GM23248 (cell line): ENCODE measurements at regions not wholly inside any gene's neighbourhood (a gene's known extent, or its start where the extent isn't known, plus 50 kb on each side); places are given as distances from the start of the nearest gene placed in this dataset.

Source experiments
- DNase-seq: peaks from one replicate; pipeline ENCODE4 v3.0.0-alpha.2; 2015
- H2AFZ ChIP-seq: fragments of 200-600 bp; sonication (generic); 2 replicates; pipeline ENCODE4 v1.6.1; 2016; ENCODE audit warnings: antibody characterized with exemption
- H3F3A ChIP-seq: fragments of 200-600 bp; sonication (generic); 2 replicates; pipeline ENCODE4 v1.6.1; 2016; ENCODE audit warnings: mild to moderate bottlenecking, antibody characterized with exemption, mixed run types; ENCODE audit not compliant: insufficient read depth
- H3K27ac ChIP-seq: fragments of 200-600 bp; sonication (generic); 2 replicates; pipeline ENCODE4 v1.5.1; 2016; ENCODE audit warnings: mild to moderate bottlenecking
- H3K27me3 ChIP-seq: fragments of 200-600 bp; sonication (generic); replicated peaks from 2 replicates; pipeline ENCODE4 v1.6.1; 2016; ENCODE audit warnings: mild to moderate bottlenecking; ENCODE audit not compliant: insufficient read depth
- H3K36me3 ChIP-seq: fragments of 200-600 bp; sonication (generic); 2 replicates; pipeline ENCODE4 v1.6.1; 2016; ENCODE audit warnings: low read depth, mild to moderate bottlenecking
- H3K4me1 ChIP-seq: fragments of 200-600 bp; sonication (generic); 2 replicates; pipeline ENCODE4 v1.6.1; 2016; ENCODE audit warnings: mild to moderate bottlenecking; ENCODE audit not compliant: insufficient read depth
- H3K4me2 ChIP-seq: fragments of 200-600 bp; sonication (generic); one replicate; pipeline ENCODE4 v1.6.1; 2016; ENCODE audit warnings: mild to moderate bottlenecking; ENCODE audit not compliant: unreplicated experiment
- H3K4me3 ChIP-seq: fragments of 200-600 bp; sonication (generic); 2 replicates; pipeline ENCODE4 v1.5.1; 2016; ENCODE audit warnings: mild to moderate bottlenecking
- H3K79me2 ChIP-seq: fragments of 200-600 bp; sonication (generic); 2 replicates; pipeline ENCODE4 v1.6.1; 2016; ENCODE audit warnings: mild to moderate bottlenecking; ENCODE audit not compliant: insufficient read depth
- H3K9ac ChIP-seq: fragments of 200-600 bp; sonication (generic); 2 replicates; pipeline ENCODE4 v1.6.1; 2016; ENCODE audit warnings: mild to moderate bottlenecking
- H3K9me2 ChIP-seq: fragments of 200-600 bp; sonication (generic); 2 replicates; pipeline ENCODE4 v1.6.1; 2016; ENCODE audit warnings: mixed run types, mild to moderate bottlenecking, moderate library complexity; ENCODE audit not compliant: insufficient read depth
- H3K9me3 ChIP-seq: fragments of 200-600 bp; sonication (generic); one replicate; pipeline ENCODE4 v1.6.1; 2017; ENCODE audit warnings: low read depth
- H4K20me1 ChIP-seq: fragments of 200-600 bp; sonication (generic); 2 replicates; pipeline ENCODE4 v1.6.0; 2016; ENCODE audit not compliant: insufficient read depth
- EZH2 ChIP-seq: fragments of 200-600 bp; sonication (generic); IDR thresholded peaks from 2 replicates; pipeline ENCODE4 v1.6.1; 2018; ENCODE audit warnings: antibody characterized with exemption, mild to moderate bottlenecking; ENCODE audit not compliant: insufficient read depth, poor library complexity, severe bottlenecking
- EZH2phosphoT487 ChIP-seq: fragments of 200-600 bp; sonication (generic); IDR thresholded peaks from 2 replicates; pipeline ENCODE4 v1.6.1; 2018; ENCODE audit warnings: antibody characterized with exemption, moderate library complexity, mild to moderate bottlenecking, low read depth; ENCODE audit not compliant: insufficient read depth
- WGBS, 2 experiments: methylation state at CpG; one replicate each; pipeline ENCODE4 v1.1.6; 2015 to 2017; ENCODE audit warnings: low lambda C conversion rate in 2 of 2, low coverage in 1 of 2; ENCODE audit errors: missing lambda C conversion rate in 2 of 2; 5-methylcytosine and 5-hydroxymethylcytosine counted together
- in situ Hi-C: fragments of 300-500 bp; cut with MboI; formaldehyde crosslinking; loops from 2 replicates; pipeline ENCODE4 v1.15.0; 2020

GRCh38 chr1:5733596-5733995 lies 258.6 kb downstream of the NPHP4 start:
- no peaks in the 10 kb centered on the region for H3K4me1 ChIP-seq
- H3K27ac ChIP-seq, result no peak overlapping the region
- H3K9me2 ChIP-seq, result no peaks in the 10 kb centered on the region
- H3K4me2 ChIP-seq, result no peak overlapping the region
- no peaks in the 10 kb centered on the region for H4K20me1 ChIP-seq
- H3K36me3 ChIP-seq, result no peaks in the 10 kb centered on the region
- TF ChIP-seq EZH2phosphoT487 (no peak), EZH2 (no peak)
- no peak overlapping the region for H2AFZ ChIP-seq
- H3K79me2 ChIP-seq, result no peaks in the 10 kb centered on the region
- in situ Hi-C loops, result no loop called here
- no peak overlapping the region for H3K4me3 ChIP-seq
- no peak for DNase-seq
- no peaks in the 10 kb centered on the region for H3K27me3 ChIP-seq
- H3K9me3 ChIP-seq, result no peaks in the 10 kb centered on the region
- no peak overlapping the region for H3K9ac ChIP-seq
- H3F3A ChIP-seq, result no peaks in the 10 kb centered on the region
- 56 to 57% methylated on average over 10 to 13 of the region's 13 CpGs for WGBS, 2 experiments

DNA sequence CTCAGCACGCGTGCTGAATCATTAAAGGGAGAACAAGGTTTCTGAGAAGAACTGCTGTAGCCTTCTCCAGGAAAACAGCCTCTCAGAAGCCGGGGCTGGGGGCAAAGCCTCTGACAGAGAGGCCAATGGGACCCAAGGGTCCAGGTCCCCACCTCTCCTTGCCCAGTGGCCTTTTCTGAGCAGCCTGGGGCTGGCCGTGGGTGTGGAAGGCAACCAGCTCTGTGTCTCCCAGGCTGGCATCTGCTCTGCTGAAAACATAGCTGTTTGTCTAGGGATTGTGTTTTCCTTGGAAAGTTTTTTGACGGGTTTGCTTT lies 261.2 kb downstream of the NPHP4 start:
- WGBS, 2 experiments, result 32 to 43% methylated on average over 5 of the region's 5 CpGs
- Histone ChIP-seq H3K4me3 (no peak overlapping the region), H3K36me3 (no peaks in the 10 kb centered on the region), H3K4me2 (no peak overlapping the region), H2AFZ (no peak overlapping the region), H3K9ac (no peak overlapping the region), H3K79me2 (no peaks in the 10 kb centered on the region), H3K27ac (no peak overlapping the region), H3K27me3 (no peaks in the 10 kb centered on the region), H3K9me3 (no peaks in the 10 kb centered on the region), H4K20me1 (no peaks in the 10 kb centered on the region), H3K9me2 (no peaks in the 10 kb centered on the region), H3F3A (no peaks in the 10 kb centered on the region), H3K4me1 (no peaks in the 10 kb centered on the region)
- TF ChIP-seq EZH2phosphoT487, result no peak
- no peak for TF ChIP-seq EZH2
- in situ Hi-C loops, result no loop called here
- DNase-seq, result no peak

DNA sequence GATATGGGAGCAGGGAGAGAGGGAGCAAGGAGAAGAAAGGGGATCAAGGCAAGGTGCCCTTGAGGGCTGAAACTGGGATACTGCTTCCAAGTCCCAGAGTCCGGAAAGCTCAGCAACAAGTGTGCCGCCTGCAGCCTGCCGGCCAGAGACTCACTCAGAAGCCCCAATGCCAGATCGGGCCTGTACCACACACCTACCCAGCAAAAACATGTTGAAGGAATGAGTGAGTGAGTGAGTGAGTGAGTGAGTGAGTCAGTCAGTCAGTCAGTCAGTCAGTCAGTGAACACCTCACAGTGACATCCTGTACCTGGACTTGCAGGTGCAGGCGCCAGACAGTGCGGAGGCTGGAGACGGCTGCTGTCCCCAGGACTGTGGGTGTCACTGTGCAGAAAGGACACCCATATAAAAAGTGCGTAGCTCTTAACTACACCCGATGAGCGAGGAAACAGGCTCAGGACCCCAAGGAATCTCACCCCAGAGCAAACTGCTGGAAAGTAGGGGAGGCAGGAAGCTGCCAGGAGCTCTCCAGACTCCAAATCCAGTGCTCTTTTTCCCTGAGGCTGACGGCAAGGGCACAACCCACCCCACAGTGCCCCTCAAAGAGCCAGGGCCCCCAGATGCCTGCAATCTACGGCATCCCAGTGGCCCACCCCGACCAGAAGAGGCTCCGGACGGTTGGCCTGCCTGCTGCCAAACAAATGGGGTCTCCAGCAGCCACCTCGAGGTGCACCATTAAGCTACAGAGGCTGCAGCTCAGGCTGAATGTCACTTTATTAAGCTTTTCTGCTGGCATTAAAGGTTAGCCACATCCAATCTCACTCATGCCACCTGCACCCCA lies 261.7 kb downstream of the NPHP4 start:
- H4K20me1 ChIP-seq, result no peaks in the 10 kb centered on the region
- no peak overlapping the region for H2AFZ ChIP-seq
- H3K9me2 ChIP-seq, result no peaks in the 10 kb centered on the region
- DNase-seq, result no peak
- TF ChIP-seq EZH2, result no peak
- TF ChIP-seq EZH2phosphoT487, result no peak
- no peaks in the 10 kb centered on the region for H3F3A ChIP-seq
- H3K9ac ChIP-seq, result no peak overlapping the region
- H3K36me3 ChIP-seq, result no peaks in the 10 kb centered on the region
- 52% methylated on average over 15 to 16 of the region's 16 CpGs for WGBS, 2 experiments
- no peak overlapping the region for H3K4me3 ChIP-seq
- H3K4me2 ChIP-seq, result no peak overlapping the region
- no peak overlapping the region for H3K27ac ChIP-seq
- no peaks in the 10 kb centered on the region for H3K79me2 ChIP-seq
- no peaks in the 10 kb centered on the region for H3K4me1 ChIP-seq
- no peaks in the 10 kb centered on the region for H3K27me3 ChIP-seq
- H3K9me3 ChIP-seq, result no peaks in the 10 kb centered on the region
- in situ Hi-C loops, result no loop called here

DNA sequence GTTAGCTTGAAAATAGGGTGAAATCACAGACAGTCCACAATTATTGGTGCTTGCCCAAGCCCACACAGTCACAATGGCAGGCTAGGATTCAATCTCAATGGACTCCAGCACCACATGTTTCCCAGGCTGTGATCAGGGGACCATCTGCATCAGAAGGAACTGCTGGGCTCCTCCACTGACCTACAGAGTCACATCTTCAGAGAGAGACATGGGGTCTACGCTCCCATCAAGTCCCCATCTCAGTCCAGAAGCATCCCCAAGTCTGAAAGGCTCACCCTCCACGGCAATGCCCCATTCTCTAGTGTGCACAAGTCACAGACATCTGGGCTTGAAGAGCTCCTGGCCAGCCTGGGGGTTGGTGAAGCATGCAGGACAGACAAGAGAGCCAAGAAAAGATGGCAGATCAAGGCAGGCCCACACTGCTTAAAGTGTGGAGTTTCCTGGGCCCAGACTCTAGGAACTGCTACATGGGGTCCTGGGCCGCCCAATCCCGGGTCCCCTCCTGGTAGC lies 262.5 kb downstream of the NPHP4 start:
- in situ Hi-C loops, result no loop called here
- H3K4me3 ChIP-seq, result no peak overlapping the region
- WGBS, 2 experiments, result 17 to 20% methylated on average over 4 of the region's 4 CpGs
- H3F3A ChIP-seq, result no peaks in the 10 kb centered on the region
- no peaks in the 10 kb centered on the region for H3K36me3 ChIP-seq
- H3K27me3 ChIP-seq, result no peaks in the 10 kb centered on the region
- no peak overlapping the region for H3K9ac ChIP-seq
- H3K4me1 ChIP-seq, result no peaks in the 10 kb centered on the region
- H3K79me2 ChIP-seq, result no peaks in the 10 kb centered on the region
- no peaks in the 10 kb centered on the region for H4K20me1 ChIP-seq
- H3K27ac ChIP-seq, result no peak overlapping the region
- H3K4me2 ChIP-seq, result no peak overlapping the region
- no peaks in the 10 kb centered on the region for H3K9me3 ChIP-seq
- H3K9me2 ChIP-seq, result no peaks in the 10 kb centered on the region
- no peak for TF ChIP-seq EZH2
- no peak for TF ChIP-seq EZH2phosphoT487
- no peak overlapping the region for H2AFZ ChIP-seq
- no peak for DNase-seq
